GM12878 (cell line): ENCODE measurements at regions not wholly inside any gene's neighbourhood (a gene's known extent, or its start where the extent isn't known, plus 50 kb on each side); places are given as distances from the start of the nearest gene placed in this dataset.

ENCODE experiments used
- ATAC-seq: fragments of 200-7000 bp; cut with Tn5 transposase; 3 replicates; pipeline ENCODE4 v1.9.1; 2020; ENCODE audit warnings: mild to moderate bottlenecking, moderate library complexity
- BruUV-seq: library from RNA; stranded (reverse); fragments of 400-500 nt; replicated peaks from 2 replicates; lab custom pipeline; 2021; lab: Mats Ljungman, UMichigan
- CTCF ChIA-PET: fragments of 300-600 bp; sonication (Branson Sonifier 250); formaldehyde crosslinking; extraction: SDS; loops from one replicate; lab custom pipeline; 2021; ENCODE audit warnings: inconsistent platforms; lab: Yijun Ruan, JAX
- POLR2A ChIA-PET: fragments of 350-600 bp; formaldehyde crosslinking; extraction: SDS; loops from one replicate; lab custom pipeline; 2021; ENCODE audit warnings: inconsistent platforms; lab: Charles Lee
- RAD21 ChIA-PET: fragments of 300-600 bp; sonication (Branson Sonifier 250); formaldehyde crosslinking; loops from one replicate; lab custom pipeline; 2023; ENCODE audit warnings: antibody characterized with exemption; ENCODE audit not compliant: unreplicated experiment; lab: Charles Lee
- SMC1A ChIA-PET: fragments of 300-600 bp; sonication (Branson Sonifier 250); formaldehyde crosslinking; loops from one replicate; lab custom pipeline; 2023; ENCODE audit not compliant: unreplicated experiment, uncharacterized antibody; lab: Charles Lee
- DNase-seq: peaks from one replicate; pipeline ENCODE4 v3.0.0-alpha.2; 2011; ENCODE audit warnings: low read depth, low spot score
- FAIRE-seq: peaks from 3 replicates; lab custom pipeline; 2011; peaks lifted over from hg19 to GRCh38; lab: Jason Lieb, UNC
- H2AFZ ChIP-seq: 2 replicates; pipeline ENCODE4 v1.6.0; 2011; ENCODE audit warnings: low read depth, low read length, control low read depth; ENCODE audit not compliant: control insufficient read depth
- H3K27ac ChIP-seq: 2 replicates; pipeline ENCODE4 v1.5.1; 2011; ENCODE audit warnings: control low read depth; ENCODE audit not compliant: control insufficient read depth, insufficient read depth
- H3K27me3 ChIP-seq, 2 experiments: replicated peaks in 1 of 2; 2 replicates each; pipeline versions ENCODE4 v1.6.0 to v1.6.1; 2011; ENCODE audit warnings: low read length in 1 of 2; ENCODE audit not compliant: control insufficient read depth in 2 of 2, insufficient read depth in 2 of 2
- H3K36me3 ChIP-seq, 2 experiments: 2 replicates each; pipeline ENCODE4 v1.5.1; 2011; ENCODE audit warnings: low read length in 1 of 2; ENCODE audit not compliant: control insufficient read depth in 2 of 2, insufficient read depth in 2 of 2
- H3K4me1 ChIP-seq: 2 replicates; pipeline ENCODE4 v1.6.1; 2011; ENCODE audit warnings: mild to moderate bottlenecking, low read length, moderate library complexity, mixed read lengths; ENCODE audit not compliant: control insufficient read depth, insufficient read depth
- H3K4me2 ChIP-seq: 2 replicates; pipeline ENCODE4 v1.6.0; 2011; ENCODE audit warnings: control low read depth; ENCODE audit not compliant: control insufficient read depth, insufficient read depth
- H3K4me3 ChIP-seq: fragments of 200-600 bp; sonication (generic); 2 replicates; pipeline ENCODE4 v1.5.1; 2016
- H3K79me2 ChIP-seq: 2 replicates; pipeline ENCODE4 v1.6.0; 2011; ENCODE audit warnings: low read length; ENCODE audit not compliant: control insufficient read depth, insufficient read depth
- H3K9ac ChIP-seq: 2 replicates; pipeline ENCODE4 v1.8.0; 2011; ENCODE audit warnings: low read length, control low read depth, mixed read lengths; ENCODE audit not compliant: control insufficient read depth, insufficient read depth
- H3K9me3 ChIP-seq: replicated peaks from 3 replicates; pipeline ENCODE4 v1.5.1; 2011; ENCODE audit warnings: mild to moderate bottlenecking, low read length; ENCODE audit not compliant: control insufficient read depth, insufficient read depth
- H4K20me1 ChIP-seq: 2 replicates; pipeline ENCODE4 v1.6.0; 2011; ENCODE audit not compliant: control insufficient read depth, insufficient read depth
- HDAC2 ChIP-seq: fragments of 200-600 bp; sonication (generic); IDR thresholded peaks from 2 replicates; pipeline ENCODE4 v1.6.1; 2017
- IRF4 ChIP-seq: IDR thresholded peaks from 2 replicates; pipeline ENCODE4 v1.6.1; 2011; ENCODE audit warnings: low read depth, low read length
- ZNF687 ChIP-seq: fragments of 450-650 bp; IDR thresholded peaks from 2 replicates; pipeline ENCODE4 v1.6.1; 2017; ENCODE audit warnings: mild to moderate bottlenecking, moderate library complexity
- in situ Hi-C: fragments of 300-500 bp; cut with MboI; formaldehyde crosslinking; loops from 9 replicates; pipeline ENCODE4 v1.14.3; 2018; ENCODE audit warnings: mixed read lengths
- intact Hi-C: fragments of 100-400 bp; cut with micrococcal nuclease; formaldehyde crosslinking; loops from one replicate; pipeline ENCODE4 v1.14.2; 2022; ENCODE audit not compliant: unreplicated experiment
- TF ChIP-seq, protein P1 (sequence below): fragments of 450-650 bp; IDR thresholded peaks from 2 replicates; pipeline ENCODE4 v1.6.1; 2017; ENCODE audit warnings: borderline replicate concordance
- TF ChIP-seq, protein P2 (sequence below): IDR thresholded peaks from 2 replicates; pipeline ENCODE4 v1.6.1; 2012; ENCODE audit warnings: improper control_type of control experiment, low read depth, low read length; ENCODE audit not compliant: insufficient replicate concordance

DNA sequence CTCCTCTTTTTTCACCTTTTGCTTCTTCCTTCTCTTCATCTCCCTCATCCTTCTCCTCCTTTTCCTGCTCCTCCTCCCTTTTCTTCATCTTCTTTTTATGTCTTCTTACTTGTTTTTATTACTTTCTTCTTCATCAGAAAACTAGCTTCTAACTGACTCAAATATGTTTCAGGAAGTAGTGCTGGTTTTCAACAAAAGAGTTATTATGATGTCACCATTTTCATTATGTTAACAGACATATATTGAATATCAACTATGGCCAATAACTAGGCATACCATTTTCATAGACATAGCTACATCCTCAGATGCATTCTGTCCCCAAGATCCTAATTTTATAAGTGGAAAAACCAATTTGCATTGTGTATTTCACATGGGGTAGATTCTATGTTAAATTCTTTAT is 252.9 kb upstream of the PAPPA start:
- BruUV-seq = no TSS peak
- FAIRE-seq = no peak
- intact Hi-C loops = no loop called here

More for the DNA sequence above, 252.9 kb upstream of the PAPPA start:
- Histone ChIP-seq H3K4me1 (no peaks in the 10 kb centered on the region), H3K36me3 (no peaks in the 10 kb centered on the region), H3K9ac (no peak overlapping the region), H3K27ac (no peak overlapping the region), H3K4me3 (no peak overlapping the region), H3K4me2 (no peak overlapping the region), H2AFZ (no peak overlapping the region), H3K27me3 (no peaks in the 10 kb centered on the region), H4K20me1 (no peaks in the 10 kb centered on the region), H3K79me2 (no peaks in the 10 kb centered on the region), H3K9me3 (no peaks in the 10 kb centered on the region)
- POLR2A ChIA-PET = no interaction called here
- TF ChIP-seq IRF4 (no peak), HDAC2 (no peak), ZNF687 (no peak)
- TF ChIP-seq, protein P1, sequence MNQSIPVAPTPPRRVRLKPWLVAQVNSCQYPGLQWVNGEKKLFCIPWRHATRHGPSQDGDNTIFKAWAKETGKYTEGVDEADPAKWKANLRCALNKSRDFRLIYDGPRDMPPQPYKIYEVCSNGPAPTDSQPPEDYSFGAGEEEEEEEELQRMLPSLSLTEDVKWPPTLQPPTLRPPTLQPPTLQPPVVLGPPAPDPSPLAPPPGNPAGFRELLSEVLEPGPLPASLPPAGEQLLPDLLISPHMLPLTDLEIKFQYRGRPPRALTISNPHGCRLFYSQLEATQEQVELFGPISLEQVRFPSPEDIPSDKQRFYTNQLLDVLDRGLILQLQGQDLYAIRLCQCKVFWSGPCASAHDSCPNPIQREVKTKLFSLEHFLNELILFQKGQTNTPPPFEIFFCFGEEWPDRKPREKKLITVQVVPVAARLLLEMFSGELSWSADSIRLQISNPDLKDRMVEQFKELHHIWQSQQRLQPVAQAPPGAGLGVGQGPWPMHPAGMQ = no peak
- TF ChIP-seq, protein P2, sequence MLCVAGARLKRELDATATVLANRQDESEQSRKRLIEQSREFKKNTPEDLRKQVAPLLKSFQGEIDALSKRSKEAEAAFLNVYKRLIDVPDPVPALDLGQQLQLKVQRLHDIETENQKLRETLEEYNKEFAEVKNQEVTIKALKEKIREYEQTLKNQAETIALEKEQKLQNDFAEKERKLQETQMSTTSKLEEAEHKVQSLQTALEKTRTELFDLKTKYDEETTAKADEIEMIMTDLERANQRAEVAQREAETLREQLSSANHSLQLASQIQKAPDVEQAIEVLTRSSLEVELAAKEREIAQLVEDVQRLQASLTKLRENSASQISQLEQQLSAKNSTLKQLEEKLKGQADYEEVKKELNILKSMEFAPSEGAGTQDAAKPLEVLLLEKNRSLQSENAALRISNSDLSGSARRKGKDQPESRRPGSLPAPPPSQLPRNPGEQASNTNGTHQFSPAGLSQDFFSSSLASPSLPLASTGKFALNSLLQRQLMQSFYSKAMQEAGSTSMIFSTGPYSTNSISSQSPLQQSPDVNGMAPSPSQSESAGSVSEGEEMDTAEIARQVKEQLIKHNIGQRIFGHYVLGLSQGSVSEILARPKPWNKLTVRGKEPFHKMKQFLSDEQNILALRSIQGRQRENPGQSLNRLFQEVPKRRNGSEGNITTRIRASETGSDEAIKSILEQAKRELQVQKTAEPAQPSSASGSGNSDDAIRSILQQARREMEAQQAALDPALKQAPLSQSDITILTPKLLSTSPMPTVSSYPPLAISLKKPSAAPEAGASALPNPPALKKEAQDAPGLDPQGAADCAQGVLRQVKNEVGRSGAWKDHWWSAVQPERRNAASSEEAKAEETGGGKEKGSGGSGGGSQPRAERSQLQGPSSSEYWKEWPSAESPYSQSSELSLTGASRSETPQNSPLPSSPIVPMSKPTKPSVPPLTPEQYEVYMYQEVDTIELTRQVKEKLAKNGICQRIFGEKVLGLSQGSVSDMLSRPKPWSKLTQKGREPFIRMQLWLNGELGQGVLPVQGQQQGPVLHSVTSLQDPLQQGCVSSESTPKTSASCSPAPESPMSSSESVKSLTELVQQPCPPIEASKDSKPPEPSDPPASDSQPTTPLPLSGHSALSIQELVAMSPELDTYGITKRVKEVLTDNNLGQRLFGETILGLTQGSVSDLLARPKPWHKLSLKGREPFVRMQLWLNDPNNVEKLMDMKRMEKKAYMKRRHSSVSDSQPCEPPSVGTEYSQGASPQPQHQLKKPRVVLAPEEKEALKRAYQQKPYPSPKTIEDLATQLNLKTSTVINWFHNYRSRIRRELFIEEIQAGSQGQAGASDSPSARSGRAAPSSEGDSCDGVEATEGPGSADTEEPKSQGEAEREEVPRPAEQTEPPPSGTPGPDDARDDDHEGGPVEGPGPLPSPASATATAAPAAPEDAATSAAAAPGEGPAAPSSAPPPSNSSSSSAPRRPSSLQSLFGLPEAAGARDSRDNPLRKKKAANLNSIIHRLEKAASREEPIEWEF = no peak
- no peak for DNase-seq
- CTCF ChIA-PET = interaction anchor here (1.0 to 1.1 kb wide), 2 partner anchors 12 to 14 kb away, joined by 3 to 4 read pairs; no protein-coding TSS in a partner anchor
- in situ Hi-C loops = no loop called here
- RAD21 ChIA-PET = no interaction called here
- ATAC-seq = no peak
- SMC1A ChIA-PET = interaction anchor here (1.5 kb wide), 1 partner anchor 11 kb away, joined by 4 read pairs; no protein-coding TSS in a partner anchor
